K562 (cell line): ENCODE measurements at regions not wholly inside any gene's neighbourhood (a gene's known extent, or its start where the extent isn't known, plus 50 kb on each side); places are given as distances from the start of the nearest gene placed in this dataset.

ENCODE experiments used
- ATAC-seq: fragments of 200-7000 bp; cut with Tn5 transposase; 3 replicates; pipeline ENCODE4 v1.9.1; 2020; ENCODE audit warnings: moderate library complexity
- BruUV-seq: library from RNA; stranded (reverse); fragments of 400-500 nt; replicated peaks from 2 replicates; lab custom pipeline; 2021; lab: Mats Ljungman, UMichigan
- CTCF ChIA-PET: fragments of 300-600 bp; formaldehyde crosslinking; extraction: SDS; loops from one replicate; lab custom pipeline; 2021; ENCODE audit warnings: low intra/inter-chr PET ratio; lab: Yijun Ruan, JAX
- POLR2A ChIA-PET: fragments of 300-600, 350-650 bp; sonication (Branson Sonifier 250); formaldehyde crosslinking; extraction: SDS; loops from one replicate; lab custom pipeline; 2021; ENCODE audit warnings: antibody characterized with exemption, inconsistent platforms; lab: Yijun Ruan, JAX
- DNase-seq, 4 experiments: peaks; one replicate each; pipeline versions ENCODE4 v3.0.0 to v3.0.0-alpha.2; 2011 to 2018; ENCODE audit warnings: low spot score in 3 of 4, mixed read lengths in 3 of 4; ENCODE audit errors: extremely low read depth in 1 of 4
- FAIRE-seq: peaks from 2 replicates; lab custom pipeline; 2011; peaks lifted over from hg19 to GRCh38; lab: Jason Lieb, UNC
- H2AFZ ChIP-seq: 2 replicates; pipeline ENCODE4 v1.6.0; 2011; ENCODE audit warnings: low read depth, low read length, control low read depth, inconsistent platforms
- H3K27ac ChIP-seq: fragments of 200-600 bp; 3 replicates; pipeline ENCODE4 v1.8.0; 2011; ENCODE audit warnings: low read depth, mild to moderate bottlenecking, control low read depth, inconsistent platforms, low read length, moderate library complexity, mixed read lengths; ENCODE audit errors: extremely low read depth
- H3K27me3 ChIP-seq, 2 experiments: fragments of 300-600 bp in 1 of 2; 2 replicates in 1 of 2; 3 replicates in 1 of 2; pipeline versions ENCODE4 v1.6.0 to v1.8.0; 2011; ENCODE audit warnings: inconsistent platforms in 2 of 2, low read length in 2 of 2, mild to moderate bottlenecking in 1 of 2, mixed read lengths in 1 of 2, moderate library complexity in 1 of 2; ENCODE audit not compliant: control insufficient read depth in 2 of 2, insufficient read depth in 2 of 2
- H3K36me3 ChIP-seq: fragments of 300-600 bp; 3 replicates; pipeline ENCODE4 v1.8.0; 2011; ENCODE audit warnings: mild to moderate bottlenecking, low read length, inconsistent platforms; ENCODE audit not compliant: control insufficient read depth, insufficient read depth
- H3K4me1 ChIP-seq, 2 experiments: fragments of 200-600 bp in 1 of 2; replicated peaks in 1 of 2; 2 replicates in 1 of 2; 3 replicates in 1 of 2; pipeline versions ENCODE4 v1.5.1 to v1.8.0; 2011; ENCODE audit warnings: inconsistent platforms in 2 of 2, low read length in 2 of 2, mild to moderate bottlenecking in 1 of 2, mixed read lengths in 1 of 2, moderate library complexity in 1 of 2; ENCODE audit not compliant: control insufficient read depth in 2 of 2, insufficient read depth in 2 of 2
- H3K4me2 ChIP-seq: 2 replicates; pipeline ENCODE4 v1.6.1; 2011; ENCODE audit warnings: low read length, control low read depth, inconsistent platforms, mixed read lengths; ENCODE audit not compliant: insufficient read depth
- H3K4me3 ChIP-seq: fragments of 200-600 bp; sonication (generic), shearing (Covaris generic); 2 replicates; pipeline ENCODE4 v1.5.1; 2016; ENCODE audit warnings: control low read depth, inconsistent platforms
- H3K79me2 ChIP-seq: fragments of 200-600 bp; 3 replicates; pipeline ENCODE4 v1.8.0; 2011; ENCODE audit warnings: low read length, inconsistent platforms; ENCODE audit not compliant: control insufficient read depth, insufficient read depth
- H3K9ac ChIP-seq, 2 experiments: 2 replicates each; pipeline versions ENCODE4 v1.6.0 to v1.6.1; 2011; ENCODE audit warnings: low read depth in 2 of 2, low read length in 2 of 2, control low read depth in 1 of 2, inconsistent platforms in 1 of 2, mild to moderate bottlenecking in 1 of 2, mixed read lengths in 1 of 2; ENCODE audit not compliant: insufficient read depth in 1 of 2
- H3K9me1 ChIP-seq: one replicate; pipeline ENCODE4 v1.6.0; 2011; ENCODE audit warnings: inconsistent platforms, mild to moderate bottlenecking, low read length, moderate library complexity; ENCODE audit not compliant: control insufficient read depth, insufficient read depth
- H3K9me3 ChIP-seq: replicated peaks from 2 replicates; pipeline ENCODE4 v1.5.1; 2011; ENCODE audit warnings: low read depth, low read length, inconsistent platforms; ENCODE audit not compliant: control insufficient read depth, insufficient read depth
- H4K20me1 ChIP-seq: replicated peaks from 2 replicates; pipeline ENCODE4 v1.6.1; 2011; ENCODE audit warnings: low read length, inconsistent platforms, mixed read lengths; ENCODE audit not compliant: control insufficient read depth, insufficient read depth
- ARID3A ChIP-seq: IDR thresholded peaks from 2 replicates; pipeline ENCODE4 v1.6.1; 2012; ENCODE audit warnings: low read depth, low read length, improper control_type of control experiment, borderline replicate concordance
- CHCHD3 ChIP-seq: fragments of 250-450 bp; sonication (Bioruptor Pico); IDR thresholded peaks from 2 replicates; pipeline ENCODE4 v2.1.2; 2022; ENCODE audit warnings: mild to moderate bottlenecking
- E2F6 ChIP-seq, 2 experiments: IDR thresholded peaks; 2 replicates each; pipeline ENCODE4 v1.6.1; 2011; ENCODE audit warnings: borderline replicate concordance in 1 of 2, control low read depth in 1 of 2, low read depth in 1 of 2, low read length in 1 of 2, mild to moderate bottlenecking in 1 of 2, mixed read lengths in 1 of 2, moderate library complexity in 1 of 2; ENCODE audit not compliant: insufficient read depth in 1 of 2, insufficient read length in 1 of 2, poor library complexity in 1 of 2, severe bottlenecking in 1 of 2; ENCODE audit errors: extremely low read depth in 1 of 2
- FOXJ3 ChIP-seq: sonication (generic); formaldehyde crosslinking; IDR thresholded peaks from 2 replicates; pipeline ENCODE4 v1.4.0; 2020; ENCODE audit warnings: mild to moderate bottlenecking, missing genetic modification reagents
- KAT7 ChIP-seq: sonication (generic); formaldehyde crosslinking; IDR thresholded peaks from 2 replicates; pipeline ENCODE4 v1.8.0; 2022; ENCODE audit warnings: missing genetic modification reagents, mild to moderate bottlenecking, borderline replicate concordance
- L3MBTL2 ChIP-seq: fragments of 450-650 bp; IDR thresholded peaks from 2 replicates; pipeline ENCODE4 v1.6.1; 2016; ENCODE audit warnings: mild to moderate bottlenecking, moderate library complexity
- MAZ ChIP-seq, 2 experiments: fragments of 450-650 bp in 1 of 2; sonication (generic) in 1 of 2; formaldehyde crosslinking; IDR thresholded peaks in 1 of 2; conservative IDR thresholded peaks in 1 of 2; 2 replicates each; pipeline versions ENCODE4 v1.4.0 to v1.5.0; 2020; ENCODE audit warnings: mild to moderate bottlenecking in 1 of 2, missing genetic modification reagents in 1 of 2
- NFXL1 ChIP-seq: fragments of 450-650 bp; formaldehyde crosslinking; IDR thresholded peaks from 2 replicates; pipeline ENCODE4 v1.4.0; 2021; ENCODE audit warnings: mild to moderate bottlenecking
- SREBF1 ChIP-seq: fragments of 150-350 bp; IDR thresholded peaks from 2 replicates; pipeline ENCODE4 v1.6.1; 2014; ENCODE audit warnings: antibody characterized with exemption, low read depth, low read length, borderline replicate concordance
- TAF1 ChIP-seq: IDR thresholded peaks from 2 replicates; pipeline ENCODE4 v1.6.1; 2011; ENCODE audit warnings: mild to moderate bottlenecking, low read length, moderate library complexity; ENCODE audit not compliant: insufficient read depth, control insufficient read depth, severe bottlenecking; ENCODE audit errors: extremely low read depth
- TEAD2 ChIP-seq: fragments of 450-650 bp; IDR thresholded peaks from 2 replicates; pipeline ENCODE4 v1.6.1; 2016; ENCODE audit warnings: missing genetic modification characterization, control low read depth, missing compliant biosample characterization
- U2AF1 ChIP-seq: fragments of 200-400 bp; formaldehyde crosslinking; optimal IDR thresholded peaks from 2 replicates; pipeline ENCODE3; 2017; ENCODE audit warnings: mild to moderate bottlenecking, low read depth, low read length, moderate library complexity
- ZC3H4 ChIP-seq: sonication (generic); formaldehyde crosslinking; IDR thresholded peaks from 2 replicates; pipeline ENCODE4 v1.9.0; 2021; ENCODE audit warnings: missing genetic modification reagents, borderline replicate concordance
- ZFP36 ChIP-seq: fragments of 150-350 bp; IDR thresholded peaks from 2 replicates; pipeline ENCODE4 v1.6.1; 2018; ENCODE audit warnings: low read length, low read depth; ENCODE audit not compliant: partially characterized antibody
- ZNF41 ChIP-seq: fragments of 250-450 bp; sonication (Bioruptor Pico); conservative IDR thresholded peaks from 2 replicates; pipeline ENCODE4 v1.4.0; 2020; ENCODE audit warnings: mild to moderate bottlenecking
- ZNF639 ChIP-seq, 2 experiments: fragments of 200-800 bp in 1 of 2; sonication (Bioruptor generic) in 1 of 2; sonication (generic) in 1 of 2; formaldehyde crosslinking in 1 of 2; IDR thresholded peaks in 1 of 2; conservative IDR thresholded peaks in 1 of 2; 2 replicates each; pipeline versions ENCODE4 v1.5.0 to v1.6.1; 2016 to 2020; ENCODE audit warnings: missing compliant biosample characterization in 1 of 2, missing genetic modification characterization in 1 of 2, missing genetic modification reagents in 1 of 2
- WGBS: fragments of 100-300 bp; shearing (Covaris generic); methylation state at CpG from one replicate; pipeline ENCODE4 v1.1.6; 2016; ENCODE audit warnings: low coverage, mixed read lengths; ENCODE audit not compliant: insufficient coverage; ENCODE audit errors: missing lambda C conversion rate; 5-methylcytosine and 5-hydroxymethylcytosine counted together
- in situ Hi-C: fragments of 300-500 bp; cut with MboI; formaldehyde crosslinking; loops from 4 replicates; pipeline ENCODE4 v1.15.0; 2018; ENCODE audit warnings: inconsistent platforms, mixed read lengths
- intact Hi-C: fragments of 100-400 bp; cut with micrococcal nuclease; formaldehyde crosslinking; loops from 2 replicates; pipeline ENCODE4 v1.14.2; 2022
- TF ChIP-seq, protein P1 (sequence below): fragments of 250-450 bp; sonication (Bioruptor Pico); IDR thresholded peaks from 2 replicates; pipeline ENCODE4 v1.4.0; 2020; ENCODE audit warnings: borderline replicate concordance

- Histone ChIP-seq H3K27ac (no peak overlapping the region), H3K79me2 (no peaks in the 10 kb centered on the region), H3K27me3 (no peaks in the 10 kb centered on the region), H3K9me3 (no peaks in the 10 kb centered on the region), H3K9ac (no peak overlapping the region), H4K20me1 (no peaks in the 10 kb centered on the region), H3K9me1 (no peaks in the 10 kb centered on the region), H3K4me1 (no peaks in the 10 kb centered on the region), H2AFZ (no peak overlapping the region), H3K4me2 (no peak overlapping the region), H3K36me3 (no peaks in the 10 kb centered on the region), H3K4me3 (no peak overlapping the region)
- POLR2A ChIA-PET, result no interaction called here
- ATAC-seq (no peak), DNase-seq (no peak), FAIRE-seq (no peak)
- intact Hi-C loops (no loop called here), in situ Hi-C loops (no loop called here)
- TF ChIP-seq E2F6 (IDR thresholded peaks at IDR 0.05; ENCODE audit: borderline replicate concordance in 1 of 2, extremely low read depth in 1 of 2, insufficient read depth in 1 of 2, insufficient read length in 1 of 2, low read depth in 1 of 2, low read length in 1 of 2, poor library complexity in 1 of 2, severe bottlenecking in 1 of 2), result no peak
- no peak for TF ChIP-seq MAZ (CRISPR knock-in tag; conservative IDR thresholded peaks at IDR 0.05 in 1 of 2, IDR thresholded peaks at IDR 0.05 in 1 of 2)
- TF ChIP-seq, protein P1, sequence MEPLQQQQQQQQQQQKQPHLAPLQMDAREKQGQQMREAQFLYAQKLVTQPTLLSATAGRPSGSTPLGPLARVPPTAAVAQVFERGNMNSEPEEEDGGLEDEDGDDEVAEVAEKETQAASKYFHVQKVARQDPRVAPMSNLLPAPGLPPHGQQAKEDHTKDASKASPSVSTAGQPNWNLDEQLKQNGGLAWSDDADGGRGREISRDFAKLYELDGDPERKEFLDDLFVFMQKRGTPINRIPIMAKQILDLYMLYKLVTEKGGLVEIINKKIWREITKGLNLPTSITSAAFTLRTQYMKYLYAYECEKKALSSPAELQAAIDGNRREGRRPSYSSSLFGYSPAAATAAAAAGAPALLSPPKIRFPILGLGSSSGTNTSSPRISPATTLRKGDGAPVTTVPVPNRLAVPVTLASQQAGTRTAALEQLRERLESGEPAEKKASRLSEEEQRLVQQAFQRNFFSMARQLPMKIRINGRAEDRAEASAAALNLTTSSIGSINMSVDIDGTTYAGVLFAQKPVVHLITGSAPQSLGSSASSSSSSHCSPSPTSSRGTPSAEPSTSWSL, result no peak
- no peak for TF ChIP-seq KAT7
- TF ChIP-seq CHCHD3 (CRISPR knock-in tag), result no peak
- TF ChIP-seq U2AF1, result no peak
- TF ChIP-seq ZFP36, result no peak
- no peak for TF ChIP-seq ZNF41
- no peak for TF ChIP-seq NFXL1 (CRISPR knock-in tag)
- no peak for TF ChIP-seq ARID3A
- TF ChIP-seq TEAD2, result no peak
- TF ChIP-seq ZC3H4, result no peak
- no peak for TF ChIP-seq TAF1
- TF ChIP-seq FOXJ3 (CRISPR knock-in tag), result no peak
- no peak for TF ChIP-seq SREBF1
- no peak for TF ChIP-seq ZNF639 (CRISPR knock-in tag; conservative IDR thresholded peaks at IDR 0.05 in 1 of 2, IDR thresholded peaks at IDR 0.05 in 1 of 2)
- no peak for TF ChIP-seq L3MBTL2
- no TSS peak for BruUV-seq
- CTCF ChIA-PET, result no interaction called here
- 1% methylated on average over 12 of the region's 12 CpGs for WGBS
Observed at GRCh38 chr15:23912191-23912590, 225.1 kb upstream of the NDN start.
